WTC11 (cell line): ENCODE measurements at regions not wholly inside any gene's neighbourhood (a gene's known extent, or its start where the extent isn't known, plus 50 kb on each side); places are given as distances from the start of the nearest gene placed in this dataset.

ENCODE experiments used
- ATAC-seq: fragments of 200-7000 bp; cut with Tn5 transposase; 2 replicates; pipeline ENCODE4 v1.10.0; 2021; ENCODE audit warnings: mild to moderate bottlenecking, moderate library complexity
- CTCF ChIA-PET: fragments of 300-600 bp; sonication (Branson Sonifier 250); formaldehyde crosslinking; loops from one replicate; lab custom pipeline; 2021; ENCODE audit warnings: antibody characterized with exemption; lab: Charles Lee
- POLR2A ChIA-PET: fragments of 350-600 bp; sonication (Branson Sonifier 250); formaldehyde crosslinking; loops from one replicate; lab custom pipeline; 2021; ENCODE audit warnings: antibody characterized with exemption; lab: Charles Lee
- DNase-seq: peaks from one replicate; pipeline ENCODE4 v3.0.0; 2021; ENCODE audit warnings: low spot score
- H3K27ac Mint-ChIP-seq: 2 replicates; pipeline ENCODE4 v1.8.0; 2021; ENCODE audit warnings: mixed read lengths
- H3K27me3 Mint-ChIP-seq: 2 replicates; pipeline ENCODE4 v1.8.0; 2021; ENCODE audit warnings: low read depth, mild to moderate bottlenecking, moderate library complexity, mixed read lengths
- H3K36me3 Mint-ChIP-seq: 2 replicates; pipeline ENCODE4 v1.8.0; 2021; ENCODE audit warnings: mixed read lengths
- H3K4me1 Mint-ChIP-seq: 2 replicates; pipeline ENCODE4 v1.8.0; 2022; ENCODE audit warnings: mixed read lengths
- H3K4me3 Mint-ChIP-seq: 2 replicates; pipeline ENCODE4 v1.8.0; 2021; ENCODE audit warnings: mild to moderate bottlenecking, moderate library complexity, mixed read lengths
- H3K9me3 Mint-ChIP-seq: 2 replicates; pipeline ENCODE4 v1.8.0; 2021; ENCODE audit warnings: mixed read lengths
- E2F5 ChIP-seq: sonication (generic); formaldehyde crosslinking; IDR thresholded peaks from 2 replicates; pipeline ENCODE4 v1.8.1; 2022; ENCODE audit warnings: mild to moderate bottlenecking, moderate library complexity, missing genetic modification reagents
- EMX1 ChIP-seq: fragments of 250-450 bp; sonication (Bioruptor Pico); IDR thresholded peaks from 2 replicates; pipeline ENCODE4 v1.8.0; 2021; ENCODE audit warnings: mild to moderate bottlenecking
- GABPB1 ChIP-seq: sonication (generic); formaldehyde crosslinking; IDR thresholded peaks from 2 replicates; pipeline ENCODE4 v1.8.1; 2023; ENCODE audit warnings: mild to moderate bottlenecking, missing genetic modification reagents
- GTF2I ChIP-seq: fragments of 250-450 bp; sonication (Bioruptor Pico); conservative IDR thresholded peaks from 2 replicates; pipeline ENCODE4 v1.4.0; 2021; ENCODE audit warnings: mild to moderate bottlenecking
- HMGA2 ChIP-seq: fragments of 250-450 bp; sonication (Bioruptor Pico); IDR thresholded peaks from 2 replicates; pipeline ENCODE4 v1.4.0; 2021; ENCODE audit warnings: mild to moderate bottlenecking, moderate library complexity
- IRF1 ChIP-seq: sonication (generic); formaldehyde crosslinking; IDR thresholded peaks from 2 replicates; pipeline ENCODE4 v1.8.0; 2023; ENCODE audit warnings: missing genetic modification reagents
- NFATC4 ChIP-seq: fragments of 250-450 bp; sonication (Bioruptor Pico); IDR thresholded peaks from 2 replicates; pipeline ENCODE4 v1.9.0; 2021; ENCODE audit warnings: mild to moderate bottlenecking
- NFYB ChIP-seq: sonication (generic); formaldehyde crosslinking; conservative IDR thresholded peaks from 2 replicates; pipeline ENCODE4 v1.8.0; 2022; ENCODE audit warnings: low read depth, missing genetic modification reagents
- PREB ChIP-seq: sonication (generic); formaldehyde crosslinking; IDR thresholded peaks from 2 replicates; pipeline ENCODE4 v1.8.1; 2022; ENCODE audit warnings: mild to moderate bottlenecking, missing genetic modification reagents, moderate library complexity, borderline replicate concordance
- RELA ChIP-seq: sonication (generic); formaldehyde crosslinking; IDR thresholded peaks from 2 replicates; pipeline ENCODE4 v1.8.1; 2022; ENCODE audit warnings: missing genetic modification reagents, mild to moderate bottlenecking, borderline replicate concordance
- SOX15 ChIP-seq: fragments of 250-450 bp; sonication (Bioruptor Pico); IDR thresholded peaks from 2 replicates; pipeline ENCODE4 v1.9.0; 2021; ENCODE audit warnings: mild to moderate bottlenecking
- SP1 ChIP-seq: sonication (generic); formaldehyde crosslinking; conservative IDR thresholded peaks from 2 replicates; pipeline ENCODE4 v1.8.1; 2022; ENCODE audit warnings: missing genetic modification reagents
- TP53 ChIP-seq: sonication (generic); formaldehyde crosslinking; IDR thresholded peaks from 2 replicates; pipeline ENCODE4 v1.8.1; 2023; ENCODE audit warnings: mild to moderate bottlenecking, missing genetic modification reagents
- ZNF121 ChIP-seq: sonication (generic); formaldehyde crosslinking; IDR thresholded peaks from 2 replicates; pipeline ENCODE4 v1.8.0; 2023; ENCODE audit warnings: missing genetic modification reagents
- ZNF263 ChIP-seq: sonication (generic); formaldehyde crosslinking; IDR thresholded peaks from 2 replicates; pipeline ENCODE4 v1.8.1; 2022; ENCODE audit warnings: low read depth, mild to moderate bottlenecking, moderate library complexity, missing genetic modification reagents
- ZNF281 ChIP-seq: sonication (generic); formaldehyde crosslinking; IDR thresholded peaks from 2 replicates; pipeline ENCODE4 v1.8.0; 2023; ENCODE audit warnings: mild to moderate bottlenecking, missing genetic modification reagents
- ZNF423 ChIP-seq: fragments of 250-450 bp; sonication (Bioruptor Pico); IDR thresholded peaks from 2 replicates; pipeline ENCODE4 v2.1.2; 2022; ENCODE audit warnings: mild to moderate bottlenecking, moderate library complexity
- ZNF532 ChIP-seq: fragments of 250-450 bp; sonication (Bioruptor Pico); IDR thresholded peaks from 2 replicates; pipeline ENCODE4 v1.9.0; 2021; ENCODE audit warnings: mild to moderate bottlenecking, borderline replicate concordance
- ZNF671 ChIP-seq: fragments of 250-450 bp; sonication (Bioruptor Pico); IDR thresholded peaks from 2 replicates; pipeline ENCODE4 v1.8.0; 2021; ENCODE audit warnings: mild to moderate bottlenecking
- TF ChIP-seq, protein P1 (sequence below): sonication (generic); formaldehyde crosslinking; IDR thresholded peaks from 2 replicates; pipeline ENCODE4 v1.8.0; 2022; ENCODE audit warnings: mild to moderate bottlenecking, missing genetic modification reagents
- TF ChIP-seq, protein P2 (sequence below): sonication (generic); formaldehyde crosslinking; IDR thresholded peaks from 2 replicates; pipeline ENCODE4 v1.8.1; 2023; ENCODE audit warnings: mild to moderate bottlenecking, missing genetic modification reagents

DNA sequence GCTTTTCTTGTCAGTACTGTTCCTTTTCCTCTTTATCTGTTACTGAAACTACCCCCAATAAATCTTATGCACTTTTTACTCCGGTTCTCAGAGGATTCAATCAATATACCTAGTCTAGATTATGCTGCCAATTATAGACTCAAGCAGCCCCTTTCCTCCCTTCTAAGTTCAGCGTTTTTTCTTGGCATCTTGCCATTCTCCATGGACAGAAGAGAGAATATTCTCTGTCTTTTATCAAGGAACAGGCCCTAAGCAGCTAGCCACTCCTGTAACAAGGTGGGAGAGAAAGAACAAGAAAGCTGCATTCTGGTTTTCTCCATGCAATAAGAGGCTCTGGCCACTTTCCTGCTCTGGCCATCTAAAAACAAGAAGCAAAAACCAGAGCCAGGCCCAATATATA lies 263.0 kb upstream of the ALG10 start:
- Mint-ChIP-seq H3K36me3 (no peaks in the 10 kb centered on the region), H3K9me3 (0 out of 2 replicates have a peak, but pooled peaks cover 8% of the 10 kb centered on the region), H3K27ac (no peak overlapping the region), H3K27me3 (no peaks in the 10 kb centered on the region), H3K4me3 (no peak overlapping the region), H3K4me1 (no peaks in the 10 kb centered on the region)
- ChIA-PET POLR2A (no interaction called here), CTCF (no interaction called here)
- TF ChIP-seq IRF1 (CRISPR knock-in tag): no peak
- TF ChIP-seq RELA (CRISPR knock-in tag): no peak
- TF ChIP-seq ZNF263: no peak
- TF ChIP-seq, protein P1, sequence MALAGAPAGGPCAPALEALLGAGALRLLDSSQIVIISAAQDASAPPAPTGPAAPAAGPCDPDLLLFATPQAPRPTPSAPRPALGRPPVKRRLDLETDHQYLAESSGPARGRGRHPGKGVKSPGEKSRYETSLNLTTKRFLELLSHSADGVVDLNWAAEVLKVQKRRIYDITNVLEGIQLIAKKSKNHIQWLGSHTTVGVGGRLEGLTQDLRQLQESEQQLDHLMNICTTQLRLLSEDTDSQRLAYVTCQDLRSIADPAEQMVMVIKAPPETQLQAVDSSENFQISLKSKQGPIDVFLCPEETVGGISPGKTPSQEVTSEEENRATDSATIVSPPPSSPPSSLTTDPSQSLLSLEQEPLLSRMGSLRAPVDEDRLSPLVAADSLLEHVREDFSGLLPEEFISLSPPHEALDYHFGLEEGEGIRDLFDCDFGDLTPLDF (CRISPR knock-in tag): no peak
- TF ChIP-seq TP53 (CRISPR knock-in tag): no peak
- TF ChIP-seq GTF2I: no peak
- TF ChIP-seq ZNF671: no peak
- no peak for TF ChIP-seq PREB (CRISPR knock-in tag)
- no peak for TF ChIP-seq NFYB
- no peak for TF ChIP-seq SOX15 (CRISPR knock-in tag)
- TF ChIP-seq ZNF532 (CRISPR knock-in tag): no peak
- TF ChIP-seq ZNF121 (CRISPR knock-in tag): no peak
- TF ChIP-seq E2F5 (CRISPR knock-in tag): no peak
- TF ChIP-seq NFATC4: no peak
- no peak for DNase-seq
- no peak for ATAC-seq

GRCh38 chr12:33763331-33763730 lies 259.0 kb upstream of the ALG10 start:
- no peak for ATAC-seq
- Mint-ChIP-seq H3K27me3 (no peaks in the 10 kb centered on the region), H3K27ac (no peak overlapping the region), H3K4me1 (no peaks in the 10 kb centered on the region), H3K36me3 (no peaks in the 10 kb centered on the region), H3K4me3 (no peak overlapping the region), H3K9me3 (no peaks in the 10 kb centered on the region)
- ChIA-PET CTCF (no interaction called here), POLR2A (no interaction called here)
- DNase-seq: no peak
- TF ChIP-seq GABPB1 (no peak), ZNF423 (no peak), SP1 (no peak), EMX1 (CRISPR knock-in tag) (no peak), HMGA2 (CRISPR knock-in tag) (no peak), ZNF281 (CRISPR knock-in tag) (no peak)
- TF ChIP-seq, protein P2, sequence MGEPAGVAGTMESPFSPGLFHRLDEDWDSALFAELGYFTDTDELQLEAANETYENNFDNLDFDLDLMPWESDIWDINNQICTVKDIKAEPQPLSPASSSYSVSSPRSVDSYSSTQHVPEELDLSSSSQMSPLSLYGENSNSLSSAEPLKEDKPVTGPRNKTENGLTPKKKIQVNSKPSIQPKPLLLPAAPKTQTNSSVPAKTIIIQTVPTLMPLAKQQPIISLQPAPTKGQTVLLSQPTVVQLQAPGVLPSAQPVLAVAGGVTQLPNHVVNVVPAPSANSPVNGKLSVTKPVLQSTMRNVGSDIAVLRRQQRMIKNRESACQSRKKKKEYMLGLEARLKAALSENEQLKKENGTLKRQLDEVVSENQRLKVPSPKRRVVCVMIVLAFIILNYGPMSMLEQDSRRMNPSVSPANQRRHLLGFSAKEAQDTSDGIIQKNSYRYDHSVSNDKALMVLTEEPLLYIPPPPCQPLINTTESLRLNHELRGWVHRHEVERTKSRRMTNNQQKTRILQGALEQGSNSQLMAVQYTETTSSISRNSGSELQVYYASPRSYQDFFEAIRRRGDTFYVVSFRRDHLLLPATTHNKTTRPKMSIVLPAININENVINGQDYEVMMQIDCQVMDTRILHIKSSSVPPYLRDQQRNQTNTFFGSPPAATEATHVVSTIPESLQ (CRISPR knock-in tag): no peak
